Skeletal muscle tissue (tissue), 3 donors: ENCODE measurements at regions not wholly inside any gene's neighbourhood (a gene's known extent, or its start where the extent isn't known, plus 50 kb on each side); places are given as distances from the start of the nearest gene placed in this dataset.

Experiments used
- H3K27ac ChIP-seq: one replicate; pipeline ENCODE4 v1.7.0; 2013; ENCODE audit warnings: mild to moderate bottlenecking, low read depth, low read length, inconsistent platforms
- H3K27me3 ChIP-seq, 3 donors: one replicate each; pipeline ENCODE4 v1.7.0; 2013; ENCODE audit warnings: low read length in 3 of 3; ENCODE audit not compliant: control insufficient read depth in 3 of 3, insufficient read depth in 3 of 3
- H3K36me3 ChIP-seq, 3 donors: one replicate each; pipeline ENCODE4 v1.7.0; 2013; ENCODE audit warnings: low read length in 3 of 3; ENCODE audit not compliant: control insufficient read depth in 3 of 3, insufficient read depth in 3 of 3
- H3K4me1 ChIP-seq, 3 donors: one replicate each; pipeline ENCODE4 v1.7.0; 2013; ENCODE audit warnings: low read length in 3 of 3, mild to moderate bottlenecking in 3 of 3; ENCODE audit not compliant: control insufficient read depth in 3 of 3, insufficient read depth in 3 of 3
- H3K4me3 ChIP-seq, 3 donors: one replicate each; pipeline ENCODE4 v1.7.0; 2013; ENCODE audit warnings: low read length in 3 of 3
- H3K9ac ChIP-seq, 3 donors: one replicate each; pipeline ENCODE4 v1.7.0; 2013; ENCODE audit warnings: low read length in 3 of 3, mild to moderate bottlenecking in 3 of 3, moderate library complexity in 2 of 3, low read depth in 1 of 3
- H3K9me3 ChIP-seq, 3 donors: one replicate each; pipeline ENCODE4 v1.7.0; 2013; ENCODE audit warnings: low read length in 3 of 3; ENCODE audit not compliant: control insufficient read depth in 3 of 3
- donor health status: Osteomylitis.

GRCh38 chr22:48043581-48043980, 1281.1 kb downstream of the TBC1D22A start:
- H3K36me3 ChIP-seq = no peaks in the 10 kb centered on the region

GRCh38 chr22:48042621-48043395, 1280.4 kb downstream of the TBC1D22A start:
- H3K9me3 ChIP-seq = peaks cover 0 to 7% (median 0%) of the 10 kb centered on the region in 3 donors
- H3K27ac ChIP-seq = no peak overlapping the region
- H3K36me3 ChIP-seq = no peaks in the 10 kb centered on the region
- no peak overlapping the region for H3K4me3 ChIP-seq
- H3K4me1 ChIP-seq = no peaks in the 10 kb centered on the region
- no peak overlapping the region for H3K9ac ChIP-seq
- peaks cover 3 to 20% (median 15%) of the 10 kb centered on the region in 3 donors for H3K27me3 ChIP-seq

More at GRCh38 chr22:48043581-48043980, 1281.1 kb downstream of the TBC1D22A start:
- Histone ChIP-seq H3K27ac (no peak overlapping the region), H3K4me1 (no peaks in the 10 kb centered on the region), H3K4me3 (no peak overlapping the region), H3K9ac (no peak overlapping the region), H3K27me3 (peaks cover 3 to 20% (median 12%) of the 10 kb centered on the region in 3 donors), H3K9me3 (peaks cover 0 to 7% (median 0%) of the 10 kb centered on the region in 3 donors)

DNA sequence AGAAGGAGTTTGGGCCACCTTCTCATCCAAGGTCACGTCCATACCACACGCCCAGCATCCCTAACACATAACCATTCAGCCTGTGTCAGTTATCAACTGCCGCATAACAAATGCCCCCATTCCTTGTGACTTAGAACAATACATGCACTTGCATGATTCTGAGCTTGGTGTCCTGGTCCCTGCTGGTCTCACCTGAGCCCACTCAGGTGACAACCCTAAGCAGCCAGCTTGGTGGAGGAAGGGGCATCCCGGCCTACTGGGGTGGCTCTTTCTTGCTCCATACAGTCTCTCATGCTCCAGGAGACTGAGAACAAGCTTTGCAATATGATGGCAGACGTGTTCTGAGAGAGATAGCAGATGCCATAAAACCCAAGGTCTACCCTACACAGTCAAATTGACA, 1276.9 kb downstream of the TBC1D22A start:
- Histone ChIP-seq H3K36me3 (no peaks in the 10 kb centered on the region), H3K4me1 (no peaks in the 10 kb centered on the region), H3K27ac (no peak overlapping the region), H3K9ac (no peak overlapping the region), H3K9me3 (peaks cover 0 to 7% (median 0%) of the 10 kb centered on the region in 3 donors), H3K4me3 (no peak overlapping the region), H3K27me3 (peaks cover 0 to 27% (median 14%) of the 10 kb centered on the region in 3 donors)

DNA sequence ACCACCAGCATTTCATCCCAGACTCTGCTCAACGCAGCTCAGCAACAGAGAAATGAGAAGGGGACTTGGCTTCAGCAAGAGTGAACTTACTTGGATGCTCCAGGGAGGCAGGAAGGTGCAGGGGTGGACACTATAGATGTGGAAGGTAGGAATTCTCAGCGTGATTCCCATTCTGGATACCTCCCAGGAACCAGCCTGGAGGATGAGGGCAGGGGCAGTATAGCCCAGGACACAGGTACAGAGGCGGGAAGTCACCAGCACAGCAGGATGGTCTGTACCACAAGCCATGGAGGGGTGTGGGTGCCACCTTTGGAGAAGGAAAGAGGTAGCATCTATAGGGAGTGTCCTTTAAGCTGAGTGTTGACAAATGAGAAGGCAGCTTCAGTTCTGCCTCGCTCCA, 1275.2 kb downstream of the TBC1D22A start:
- Histone ChIP-seq H3K9me3 (peaks cover 0 to 4% (median 0%) of the 10 kb centered on the region in 3 donors), H3K9ac (no peak overlapping the region), H3K36me3 (no peaks in the 10 kb centered on the region)

DNA sequence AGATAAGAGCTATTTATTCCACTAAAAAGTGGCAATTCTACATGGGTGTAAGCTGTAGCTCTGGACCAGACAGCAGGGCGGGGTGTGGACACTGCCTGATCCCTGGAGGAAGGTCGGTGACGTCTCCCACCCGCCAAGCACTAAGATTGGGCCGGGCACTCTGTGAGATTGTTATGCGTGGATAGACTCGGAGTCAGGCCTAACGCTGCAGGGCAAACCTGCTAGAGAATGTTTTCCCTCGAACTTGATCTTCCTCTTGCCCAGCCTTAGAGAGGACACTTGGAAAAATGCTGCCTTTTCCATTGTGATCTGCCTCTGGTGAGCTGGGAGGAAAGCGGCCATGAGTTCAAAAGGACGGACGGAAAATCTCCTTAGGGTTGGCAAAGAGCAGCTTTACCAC, 1273.4 kb downstream of the TBC1D22A start:
- H3K4me1 ChIP-seq = no peaks in the 10 kb centered on the region
- H3K4me3 ChIP-seq = no peak overlapping the region
- no peaks in the 10 kb centered on the region for H3K36me3 ChIP-seq
- no peak overlapping the region for H3K9ac ChIP-seq
- H3K27me3 ChIP-seq = peaks cover 0 to 21% (median 6%) of the 10 kb centered on the region in 3 donors
- H3K9me3 ChIP-seq = peaks cover 0 to 4% (median 0%) of the 10 kb centered on the region in 3 donors
- no peak overlapping the region for H3K27ac ChIP-seq

More for the DNA sequence above, 1275.2 kb downstream of the TBC1D22A start:
- Histone ChIP-seq H3K4me3 (no peak overlapping the region), H3K27me3 (peaks cover 0 to 21% (median 9%) of the 10 kb centered on the region in 3 donors), H3K27ac (no peak overlapping the region), H3K4me1 (no peaks in the 10 kb centered on the region)

DNA sequence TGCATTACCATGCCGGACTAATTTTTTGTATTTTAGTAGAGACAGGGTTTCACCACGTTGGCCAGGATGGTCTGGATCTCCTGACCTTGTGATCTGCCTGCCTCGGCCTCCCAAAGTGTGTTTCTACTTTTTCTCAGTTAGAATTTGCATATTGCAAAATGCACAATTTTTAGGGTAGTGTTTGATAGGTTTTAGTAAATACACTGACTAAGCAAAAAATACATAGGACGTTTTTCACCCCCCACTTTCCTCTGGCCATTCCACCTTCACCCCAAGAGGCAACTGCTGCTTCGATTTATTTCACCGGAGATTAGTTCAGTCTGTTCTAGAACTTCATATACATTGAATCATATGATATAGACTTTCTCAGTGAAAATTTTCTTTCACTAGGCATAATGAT, 1269.1 kb downstream of the TBC1D22A start:
- H3K4me1 ChIP-seq = no peaks in the 10 kb centered on the region
- H3K9ac ChIP-seq = no peak overlapping the region
- no peaks in the 10 kb centered on the region for H3K36me3 ChIP-seq
- H3K27me3 ChIP-seq = peaks cover 0 to 7% (median 0%) of the 10 kb centered on the region in 3 donors
- no peak overlapping the region for H3K4me3 ChIP-seq
- H3K9me3 ChIP-seq = no peaks in the 10 kb centered on the region
- H3K27ac ChIP-seq = no peak overlapping the region

DNA sequence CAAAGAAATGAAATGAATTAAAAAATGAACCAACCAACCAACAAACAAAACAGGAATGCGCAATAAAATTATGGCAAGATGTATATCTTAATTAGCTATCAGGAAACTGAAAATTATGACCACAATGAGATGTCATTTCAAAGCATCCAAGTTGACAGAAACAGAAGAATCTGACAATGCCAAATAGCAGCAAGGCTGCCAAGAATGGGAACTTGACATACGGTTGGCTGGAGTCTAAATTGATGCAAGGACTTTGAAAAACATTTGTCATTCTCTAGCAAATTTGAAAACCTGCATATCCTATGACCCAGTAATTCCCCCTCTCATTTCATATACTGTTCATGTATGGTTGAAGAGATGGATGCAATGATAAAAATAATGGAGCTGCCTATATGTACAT, 1262.6 kb downstream of the TBC1D22A start:
- Histone ChIP-seq H3K9me3 (peaks cover 0 to 7% (median 2%) of the 10 kb centered on the region in 3 donors), H3K27me3 (no peaks in the 10 kb centered on the region), H3K36me3 (no peaks in the 10 kb centered on the region), H3K27ac (no peak overlapping the region), H3K9ac (no peak overlapping the region), H3K4me1 (no peaks in the 10 kb centered on the region), H3K4me3 (no peak overlapping the region)

DNA sequence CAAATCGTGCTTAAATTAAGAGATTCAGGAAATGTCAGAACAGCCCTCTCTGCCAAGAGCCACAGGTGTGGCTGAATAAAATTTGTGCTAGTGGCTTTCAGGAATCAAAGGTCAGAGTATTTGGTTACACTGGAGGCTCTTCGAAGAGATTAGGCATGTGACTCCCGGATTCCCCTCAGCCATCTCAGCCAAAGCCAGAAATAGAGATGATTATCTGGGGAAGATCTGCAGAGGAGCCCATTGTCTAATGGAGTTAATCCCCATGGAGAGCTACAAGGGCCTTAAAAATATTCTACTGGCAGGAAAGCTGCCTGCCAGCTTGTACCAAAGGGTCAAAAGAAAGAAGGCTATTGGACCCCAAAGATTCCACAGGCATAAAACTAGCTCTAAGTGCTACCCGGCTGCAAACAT, 1259.5 kb downstream of the TBC1D22A start:
- no peaks in the 10 kb centered on the region for H3K36me3 ChIP-seq
- no peak overlapping the region for H3K27ac ChIP-seq
- no peak overlapping the region for H3K4me3 ChIP-seq
- no peaks in the 10 kb centered on the region for H3K4me1 ChIP-seq
- peaks cover 2 to 11% (median 8%) of the 10 kb centered on the region in 3 donors for H3K27me3 ChIP-seq
- no peak overlapping the region for H3K9ac ChIP-seq
- peaks cover 6 to 12% (median 11%) of the 10 kb centered on the region in 3 donors for H3K9me3 ChIP-seq

GRCh38 chr22:48018346-48018745, 1255.9 kb downstream of the TBC1D22A start:
- no peaks in the 10 kb centered on the region for H3K4me1 ChIP-seq
- H3K36me3 ChIP-seq = no peaks in the 10 kb centered on the region
- H3K4me3 ChIP-seq = no peak overlapping the region
- H3K9me3 ChIP-seq = peaks cover 6 to 12% (median 11%) of the 10 kb centered on the region in 3 donors
- no peak overlapping the region for H3K27ac ChIP-seq
- no peak overlapping the region for H3K9ac ChIP-seq
- peaks cover 6 to 13% (median 11%) of the 10 kb centered on the region in 3 donors for H3K27me3 ChIP-seq

DNA sequence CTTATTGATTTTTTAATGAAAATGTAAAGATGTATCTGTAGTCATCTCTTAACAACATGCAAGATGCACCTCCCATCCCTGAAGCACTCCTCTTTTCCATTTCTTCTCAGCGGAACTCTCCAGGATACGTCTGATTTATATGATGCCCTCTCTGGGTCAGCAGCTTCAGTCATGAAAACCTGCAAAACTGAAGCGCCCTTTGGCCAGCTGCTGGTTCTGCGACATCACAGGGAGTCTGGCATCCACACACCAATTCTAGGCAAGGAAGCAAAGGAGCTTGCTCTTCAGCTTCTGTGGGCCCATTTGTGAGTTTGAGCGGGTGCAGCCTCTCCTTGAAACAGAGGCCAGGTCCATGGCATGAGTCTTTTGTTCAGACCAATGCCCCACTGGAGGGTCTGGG, 1253.3 kb downstream of the TBC1D22A start:
- H3K9me3 ChIP-seq = peaks cover 6 to 12% (median 10%) of the 10 kb centered on the region in 3 donors
- H3K4me3 ChIP-seq = no peak overlapping the region
- H3K27me3 ChIP-seq = peaks cover 6 to 13% (median 11%) of the 10 kb centered on the region in 3 donors
- H3K36me3 ChIP-seq = no peaks in the 10 kb centered on the region
- H3K4me1 ChIP-seq = no peaks in the 10 kb centered on the region
- no peak overlapping the region for H3K9ac ChIP-seq
- no peak overlapping the region for H3K27ac ChIP-seq
